ENCODE measurements at regions not wholly inside any gene's neighbourhood (a gene's known extent, or its start where the extent isn't known, plus 50 kb on each side); places are given as distances from the start of the nearest gene placed in this dataset.

- no peaks in the 10 kb centered on the region for H3K36me3 Mint-ChIP-seq (ENCODE audit: insufficient read depth)
- DNase-seq (ENCODE audit: low spot score, unreplicated experiment), result no peak
- H3K4me3 Mint-ChIP-seq (ENCODE audit: low read depth), result no peak overlapping the region
- H3K4me1 Mint-ChIP-seq (ENCODE audit: low read depth), result peaks cover 1% of the 10 kb centered on the region
- no peaks in the 10 kb centered on the region for H3K9me3 Mint-ChIP-seq (ENCODE audit: low read depth)
- no peak for TF ChIP-seq CTCF (IDR thresholded peaks at IDR 0.05; ENCODE audit: unreplicated experiment)
- H3K27me3 Mint-ChIP-seq, result no peaks in the 10 kb centered on the region
- no peak overlapping the region for H3K27ac Mint-ChIP-seq
Observed at GRCh38 chr4:36549252-36549651, 267.8 kb downstream of the DTHD1 start.

GRCh38 chr4:36549992-36550391 is 268.6 kb downstream of the DTHD1 start:
- no peaks in the 10 kb centered on the region for H3K9me3 Mint-ChIP-seq (ENCODE audit: low read depth)
- no peak for TF ChIP-seq CTCF (IDR thresholded peaks at IDR 0.05; ENCODE audit: unreplicated experiment)
- peaks cover 1% of the 10 kb centered on the region for H3K4me1 Mint-ChIP-seq (ENCODE audit: low read depth)
- no peaks in the 10 kb centered on the region for H3K36me3 Mint-ChIP-seq (ENCODE audit: insufficient read depth)
- H3K27me3 Mint-ChIP-seq, result no peaks in the 10 kb centered on the region
- H3K27ac Mint-ChIP-seq, result no peak overlapping the region
- H3K4me3 Mint-ChIP-seq (ENCODE audit: low read depth), result no peak overlapping the region
- no peak for DNase-seq (ENCODE audit: low spot score, unreplicated experiment)

- no peaks in the 10 kb centered on the region for H3K9me3 Mint-ChIP-seq (ENCODE audit: low read depth)
- no peaks in the 10 kb centered on the region for H3K27me3 Mint-ChIP-seq
- H3K4me1 Mint-ChIP-seq (ENCODE audit: low read depth), result peaks cover 1% of the 10 kb centered on the region
- no peak overlapping the region for H3K4me3 Mint-ChIP-seq (ENCODE audit: low read depth)
- no peaks in the 10 kb centered on the region for H3K36me3 Mint-ChIP-seq (ENCODE audit: insufficient read depth)
- DNase-seq (ENCODE audit: low spot score, unreplicated experiment), result no peak
- H3K27ac Mint-ChIP-seq, result no peak overlapping the region
- TF ChIP-seq CTCF (IDR thresholded peaks at IDR 0.05; ENCODE audit: unreplicated experiment), result no peak
Observed at GRCh38 chr4:36551697-36552214, 270.3 kb downstream of the DTHD1 start.

GRCh38 chr4:36553029-36553428 is 271.6 kb downstream of the DTHD1 start:
- H3K36me3 Mint-ChIP-seq (ENCODE audit: insufficient read depth), result no peaks in the 10 kb centered on the region
- no peak for TF ChIP-seq CTCF (IDR thresholded peaks at IDR 0.05; ENCODE audit: unreplicated experiment)
- H3K27me3 Mint-ChIP-seq, result no peaks in the 10 kb centered on the region
- H3K27ac Mint-ChIP-seq, result no peak overlapping the region
- no peak for DNase-seq (ENCODE audit: low spot score, unreplicated experiment)
- no peaks in the 10 kb centered on the region for H3K9me3 Mint-ChIP-seq (ENCODE audit: low read depth)
- peaks cover 3% of the 10 kb centered on the region for H3K4me1 Mint-ChIP-seq (ENCODE audit: low read depth)
- no peak overlapping the region for H3K4me3 Mint-ChIP-seq (ENCODE audit: low read depth)

- Mint-ChIP-seq H3K4me3 (ENCODE audit: low read depth) (no peak overlapping the region), H3K27ac (no peak overlapping the region), H3K27me3 (no peaks in the 10 kb centered on the region), H3K9me3 (ENCODE audit: low read depth) (no peaks in the 10 kb centered on the region), H3K36me3 (ENCODE audit: insufficient read depth) (no peaks in the 10 kb centered on the region), H3K4me1 (ENCODE audit: low read depth) (peaks cover 3% of the 10 kb centered on the region)
- DNase-seq (ENCODE audit: low spot score, unreplicated experiment), result no peak
- no peak for TF ChIP-seq CTCF (IDR thresholded peaks at IDR 0.05; ENCODE audit: unreplicated experiment)
Observed at GRCh38 chr4:36553453-36553852, 272.0 kb downstream of the DTHD1 start.
